ENCODE measurements at regions not wholly inside any gene's neighbourhood (a gene's known extent, or its start where the extent isn't known, plus 50 kb on each side); places are given as distances from the start of the nearest gene placed in this dataset.
A peak's percentile ranks its signal among the peaks of the same experiment; 100 is the strongest.

- H3K4me1 ChIP-seq (ENCODE audit: control insufficient read depth in 1 of 2, low read depth in 2 of 2): peaks cover 15 to 45% of the 10 kb centered on the region in 2 donors
- no peak for TF ChIP-seq CTCF (IDR thresholded peaks at IDR 0.05)
- H3K9me3 ChIP-seq: no peaks in the 10 kb centered on the region
These were observed 91.0 kb downstream of the TMPRSS5 start for GRCh38 chr11:113615098-113615497.

DNA sequence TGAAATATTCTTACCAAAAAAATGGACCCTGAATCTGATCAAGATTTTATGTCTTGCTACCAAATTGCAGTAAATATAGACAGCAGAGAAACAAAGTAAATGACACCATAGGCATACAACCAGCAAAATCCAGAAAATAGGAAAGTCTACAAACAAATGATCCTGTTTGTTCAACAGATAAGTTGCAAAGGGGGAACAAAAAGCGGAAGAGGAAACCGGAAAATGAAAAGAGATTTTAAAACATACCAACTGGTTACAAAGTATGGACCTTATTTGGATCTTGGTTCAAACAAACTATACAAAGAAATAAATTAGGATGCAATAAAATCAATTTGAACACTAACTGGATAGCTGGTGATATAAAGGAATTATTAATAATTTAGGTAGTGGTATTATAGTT, 92.0 kb downstream of the TMPRSS5 start:
- DNase-seq (ENCODE audit: low spot score) (no peak), ATAC-seq (ENCODE audit: insufficient number of reproducible peaks, low FRiP score, low read depth) (no peak)
- Histone ChIP-seq H3K36me3 (no peaks in the 10 kb centered on the region), H3K4me3 (no peak overlapping the region), H3K27ac (peak overlapping the region; percentile 48 to 68), H3K9me3 (no peaks in the 10 kb centered on the region), H3K27me3 (replicated peaks; ENCODE audit: insufficient read depth) (no peaks in the 10 kb centered on the region), H3K4me1 (ENCODE audit: control insufficient read depth in 1 of 2, low read depth in 2 of 2) (peaks cover 15 to 45% of the 10 kb centered on the region in 2 donors)
- TF ChIP-seq CTCF (IDR thresholded peaks at IDR 0.05): no peak

More at GRCh38 chr11:113615098-113615497, 91.0 kb downstream of the TMPRSS5 start:
- Histone ChIP-seq H3K27me3 (replicated peaks; ENCODE audit: insufficient read depth) (no peaks in the 10 kb centered on the region), H3K27ac (peak overlapping the region; percentile 39 to 60), H3K36me3 (no peaks in the 10 kb centered on the region), H3K4me3 (no peak overlapping the region)
- DNase-seq (ENCODE audit: low spot score) (no peak), ATAC-seq (ENCODE audit: insufficient number of reproducible peaks, low FRiP score, low read depth) (no peak)

- Histone ChIP-seq H3K4me1 (ENCODE audit: control insufficient read depth in 1 of 2, low read depth in 2 of 2) (peaks cover 15 to 42% of the 10 kb centered on the region in 2 donors), H3K4me3 (peak overlapping the region; percentile 18), H3K36me3 (no peaks in the 10 kb centered on the region), H3K9me3 (no peaks in the 10 kb centered on the region), H3K27ac (peak overlapping the region; percentile 48 to 68), H3K27me3 (replicated peaks; ENCODE audit: insufficient read depth) (no peaks in the 10 kb centered on the region)
- TF ChIP-seq CTCF (IDR thresholded peaks at IDR 0.05): no peak
- ATAC-seq (ENCODE audit: insufficient number of reproducible peaks, low FRiP score, low read depth) (no peak), DNase-seq (ENCODE audit: low spot score) (no peak)
These were observed 92.5 kb downstream of the TMPRSS5 start for GRCh38 chr11:113613619-113614018.

DNA sequence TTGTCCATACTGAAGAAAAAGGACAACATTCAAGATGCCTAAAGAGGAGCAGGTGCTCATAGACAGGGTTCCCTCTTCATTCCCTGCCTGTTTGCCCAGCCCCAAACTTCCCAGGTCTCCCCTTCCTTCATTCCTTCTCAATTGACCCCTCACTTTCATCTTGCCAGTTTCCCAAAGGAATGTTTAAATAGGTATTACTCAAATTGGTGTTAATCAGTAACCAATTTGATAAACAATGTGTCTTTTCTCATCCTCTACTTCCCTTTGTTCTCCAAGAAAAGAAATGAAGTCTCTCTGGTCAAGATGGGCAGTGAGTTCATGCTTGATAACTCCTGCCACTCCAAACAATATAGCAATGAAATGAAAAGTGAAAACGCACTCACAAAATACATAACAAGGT, 101.9 kb downstream of the TMPRSS5 start:
- Histone ChIP-seq H3K4me1 (ENCODE audit: control insufficient read depth in 1 of 2, low read depth in 2 of 2) (peaks cover 5 to 21% of the 10 kb centered on the region in 2 donors), H3K27me3 (replicated peaks; ENCODE audit: insufficient read depth) (no peaks in the 10 kb centered on the region), H3K4me3 (no peak overlapping the region), H3K36me3 (no peaks in the 10 kb centered on the region), H3K27ac (peak overlapping the region; percentile 36 to 39), H3K9me3 (no peaks in the 10 kb centered on the region)
- ATAC-seq (ENCODE audit: insufficient number of reproducible peaks, low FRiP score, low read depth): no peak
- no peak for DNase-seq (ENCODE audit: low spot score)
- TF ChIP-seq CTCF (IDR thresholded peaks at IDR 0.05): no peak

- no peak for DNase-seq (ENCODE audit: low spot score)
- Histone ChIP-seq H3K4me1 (ENCODE audit: control insufficient read depth in 1 of 2, low read depth in 2 of 2) (peaks cover 5 to 21% of the 10 kb centered on the region in 2 donors), H3K9me3 (no peaks in the 10 kb centered on the region), H3K27me3 (replicated peaks; ENCODE audit: insufficient read depth) (no peaks in the 10 kb centered on the region), H3K27ac (peak overlapping the region; percentile 36 to 39), H3K4me3 (no peak overlapping the region), H3K36me3 (no peaks in the 10 kb centered on the region)
- ATAC-seq (ENCODE audit: insufficient number of reproducible peaks, low FRiP score, low read depth): peak; percentile 88
- TF ChIP-seq CTCF (IDR thresholded peaks at IDR 0.05): no peak
These were observed 102.6 kb downstream of the TMPRSS5 start for GRCh38 chr11:113603277-113604059.
